GM23248 (cell line): ENCODE measurements at regions not wholly inside any gene's neighbourhood (a gene's known extent, or its start where the extent isn't known, plus 50 kb on each side); places are given as distances from the start of the nearest gene placed in this dataset.

ENCODE experiments used
- EZH2 ChIP-seq: fragments of 200-600 bp; sonication (generic); IDR thresholded peaks from 2 replicates; pipeline ENCODE4 v1.6.1; 2018; ENCODE audit warnings: antibody characterized with exemption, mild to moderate bottlenecking; ENCODE audit not compliant: insufficient read depth, poor library complexity, severe bottlenecking
- EZH2phosphoT487 ChIP-seq: fragments of 200-600 bp; sonication (generic); IDR thresholded peaks from 2 replicates; pipeline ENCODE4 v1.6.1; 2018; ENCODE audit warnings: antibody characterized with exemption, moderate library complexity, mild to moderate bottlenecking, low read depth; ENCODE audit not compliant: insufficient read depth

DNA sequence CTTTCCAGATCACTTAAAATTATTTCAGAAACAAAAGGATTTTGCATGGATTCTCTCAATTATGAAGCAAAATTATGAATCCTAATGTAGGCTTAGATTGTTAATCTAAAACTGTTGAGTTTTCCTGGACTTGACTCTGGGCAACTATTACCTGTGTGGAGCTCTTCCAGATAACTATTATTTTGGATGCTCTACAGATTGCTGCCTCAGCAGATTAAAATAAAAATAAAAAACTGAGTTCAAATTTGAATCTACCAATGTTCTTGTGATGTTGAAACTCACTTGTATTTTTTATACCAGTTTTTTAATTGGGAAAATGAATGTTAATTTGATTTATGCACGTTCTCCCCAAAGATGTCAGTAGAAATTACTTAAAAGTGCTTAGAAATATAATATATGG is 120.5 kb upstream of the NAV3 start:
- TF ChIP-seq EZH2phosphoT487 (no peak), EZH2 (no peak)
